ENCODE measurements at regions not wholly inside any gene's neighbourhood (a gene's known extent, or its start where the extent isn't known, plus 50 kb on each side); places are given as distances from the start of the nearest gene placed in this dataset.

DNA sequence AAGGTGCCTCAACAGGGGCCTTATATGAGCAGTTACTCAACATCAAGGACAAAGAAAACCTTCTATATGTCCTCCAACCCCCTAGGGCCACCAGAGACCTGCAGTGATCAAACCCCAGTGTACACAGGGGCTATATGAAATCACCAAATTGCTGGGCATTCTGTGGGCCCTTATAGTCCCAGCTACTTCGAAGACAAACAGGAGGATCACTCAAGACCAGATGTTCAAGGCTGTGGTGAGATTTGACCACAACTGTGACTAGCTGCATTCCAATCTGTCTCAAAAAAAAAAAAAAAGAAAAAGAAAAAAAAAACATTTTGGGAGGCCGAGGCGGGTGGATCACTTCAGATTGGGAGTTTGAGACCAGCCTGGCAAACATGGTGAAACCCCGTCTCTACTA is 51.0 kb upstream of the PRB2 start:
- Histone ChIP-seq H3K36me3 (ENCODE audit: control insufficient read depth in 3 of 3, insufficient read depth in 3 of 3, low read length in 3 of 3) (no peaks in the 10 kb centered on the region), H3K9ac (ENCODE audit: low read depth in 1 of 3, low read length in 3 of 3) (no peak overlapping the region), H3K27ac (ENCODE audit: low read depth, low read length) (no peak overlapping the region), H3K4me3 (ENCODE audit: low read length in 3 of 3) (no peak overlapping the region), H3K27me3 (ENCODE audit: control insufficient read depth in 3 of 3, insufficient read depth in 3 of 3, low read length in 3 of 3) (no peaks in the 10 kb centered on the region), H3K4me1 (ENCODE audit: control insufficient read depth in 3 of 3, insufficient read depth in 3 of 3, low read length in 3 of 3) (no peaks in the 10 kb centered on the region), H3K9me3 (ENCODE audit: control insufficient read depth in 3 of 3, low read length in 3 of 3) (no peaks in the 10 kb centered on the region)

DNA sequence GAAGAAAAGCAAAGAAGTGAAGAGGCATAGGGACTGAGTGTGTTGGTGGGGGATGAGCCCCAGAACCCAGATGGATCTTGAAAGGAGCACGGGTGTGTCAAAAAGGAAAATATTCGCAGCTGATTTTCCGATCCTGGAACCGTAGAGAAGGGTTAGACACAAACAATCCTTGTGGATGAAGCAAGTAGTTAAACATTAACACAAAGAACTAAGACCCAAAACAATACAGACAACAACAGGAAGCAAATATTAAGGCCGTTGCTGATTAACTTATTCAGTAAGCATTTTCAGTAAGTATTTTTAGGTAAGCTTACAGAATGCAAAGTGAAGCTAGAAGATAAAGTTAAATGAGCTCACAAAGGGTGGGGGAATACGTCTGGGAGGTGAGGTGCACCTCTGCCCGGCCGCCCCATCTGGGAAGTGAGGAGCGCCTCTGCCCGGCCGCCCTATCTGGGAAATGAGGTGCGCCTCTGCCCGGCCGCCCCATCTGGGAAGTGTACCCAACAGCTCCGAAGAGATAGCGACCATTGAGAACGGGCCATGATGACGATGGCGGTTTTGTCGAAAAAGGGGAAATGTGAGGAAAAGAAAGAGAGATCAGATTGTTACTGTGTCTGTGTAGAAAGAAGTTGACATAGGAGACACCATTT is 62.8 kb upstream of the PRB2 start:
- Histone ChIP-seq H3K4me1 (ENCODE audit: control insufficient read depth in 3 of 3, insufficient read depth in 3 of 3, low read length in 3 of 3) (no peaks in the 10 kb centered on the region), H3K9me3 (ENCODE audit: control insufficient read depth in 3 of 3, low read length in 3 of 3) (no peaks in the 10 kb centered on the region), H3K9ac (ENCODE audit: low read depth in 1 of 3, low read length in 3 of 3) (no peak overlapping the region), H3K4me3 (ENCODE audit: low read length in 3 of 3) (no peak overlapping the region), H3K27me3 (ENCODE audit: control insufficient read depth in 3 of 3, insufficient read depth in 3 of 3, low read length in 3 of 3) (no peaks in the 10 kb centered on the region), H3K36me3 (ENCODE audit: control insufficient read depth in 3 of 3, insufficient read depth in 3 of 3, low read length in 3 of 3) (no peaks in the 10 kb centered on the region), H3K27ac (ENCODE audit: low read depth, low read length) (no peak overlapping the region)

DNA sequence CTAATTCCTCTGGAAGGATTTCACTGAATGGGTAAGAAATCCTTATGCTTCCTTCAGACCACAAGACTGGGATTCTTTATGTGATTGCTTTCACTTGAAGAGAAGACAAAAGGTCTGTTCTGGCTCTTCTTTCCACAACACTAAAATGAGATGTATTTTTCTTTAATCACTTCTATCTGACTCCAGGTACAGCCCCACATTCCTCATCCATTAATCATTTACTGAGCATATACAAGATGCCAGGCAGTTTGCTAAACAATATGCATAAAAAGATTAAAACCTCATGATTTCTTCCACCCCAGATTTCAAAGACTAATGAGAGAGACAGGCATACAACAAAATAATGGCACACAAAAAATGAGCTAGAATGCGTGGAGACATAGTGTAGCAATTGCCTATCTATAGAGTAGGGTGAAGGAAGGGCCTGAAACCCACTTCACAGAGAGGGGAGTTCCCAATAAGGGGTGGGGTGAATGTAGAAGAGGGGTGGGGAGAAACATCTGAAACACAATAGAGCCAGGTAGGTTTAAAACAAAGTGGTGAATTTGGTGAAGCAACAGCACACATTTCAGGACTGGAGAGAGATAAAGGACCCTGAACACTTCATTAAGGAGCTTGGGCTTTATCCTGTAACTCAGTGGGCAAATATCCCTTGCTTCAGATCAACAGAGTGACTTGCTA is 65.1 kb upstream of the PRB2 start:
- Histone ChIP-seq H3K9ac (ENCODE audit: low read depth in 1 of 3, low read length in 3 of 3) (no peak overlapping the region), H3K27ac (ENCODE audit: low read depth, low read length) (no peak overlapping the region), H3K9me3 (ENCODE audit: control insufficient read depth in 3 of 3, low read length in 3 of 3) (no peaks in the 10 kb centered on the region), H3K27me3 (ENCODE audit: control insufficient read depth in 3 of 3, insufficient read depth in 3 of 3, low read length in 3 of 3) (no peaks in the 10 kb centered on the region), H3K4me3 (ENCODE audit: low read length in 3 of 3) (no peak overlapping the region), H3K36me3 (ENCODE audit: control insufficient read depth in 3 of 3, insufficient read depth in 3 of 3, low read length in 3 of 3) (no peaks in the 10 kb centered on the region), H3K4me1 (ENCODE audit: control insufficient read depth in 3 of 3, insufficient read depth in 3 of 3, low read length in 3 of 3) (no peaks in the 10 kb centered on the region)

DNA sequence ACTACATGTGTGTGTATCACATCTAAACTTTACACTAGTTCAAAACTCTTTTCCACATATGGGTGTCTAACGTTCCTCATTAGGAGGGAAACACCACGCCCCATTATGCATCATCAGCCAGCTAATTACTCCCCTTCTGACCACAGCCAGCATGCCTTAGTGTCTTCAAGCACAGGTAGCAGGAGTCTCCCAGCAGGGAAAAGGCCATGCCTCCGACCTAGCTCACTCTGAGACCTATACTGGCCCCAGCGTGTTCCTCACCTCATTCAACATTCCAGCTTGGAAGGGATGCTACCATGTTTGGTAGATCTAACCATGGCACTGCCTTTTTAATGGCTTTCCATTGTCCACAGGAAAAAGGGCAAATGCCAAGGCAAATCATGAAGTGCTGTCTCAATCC is 66.1 kb upstream of the PRB2 start:
- Histone ChIP-seq H3K9me3 (ENCODE audit: control insufficient read depth in 3 of 3, low read length in 3 of 3) (no peaks in the 10 kb centered on the region), H3K27ac (ENCODE audit: low read depth, low read length) (no peak overlapping the region), H3K36me3 (ENCODE audit: control insufficient read depth in 3 of 3, insufficient read depth in 3 of 3, low read length in 3 of 3) (no peaks in the 10 kb centered on the region), H3K9ac (ENCODE audit: low read depth in 1 of 3, low read length in 3 of 3) (no peak overlapping the region), H3K27me3 (ENCODE audit: control insufficient read depth in 3 of 3, insufficient read depth in 3 of 3, low read length in 3 of 3) (no peaks in the 10 kb centered on the region), H3K4me3 (ENCODE audit: low read length in 3 of 3) (no peak overlapping the region), H3K4me1 (ENCODE audit: control insufficient read depth in 3 of 3, insufficient read depth in 3 of 3, low read length in 3 of 3) (no peaks in the 10 kb centered on the region)

DNA sequence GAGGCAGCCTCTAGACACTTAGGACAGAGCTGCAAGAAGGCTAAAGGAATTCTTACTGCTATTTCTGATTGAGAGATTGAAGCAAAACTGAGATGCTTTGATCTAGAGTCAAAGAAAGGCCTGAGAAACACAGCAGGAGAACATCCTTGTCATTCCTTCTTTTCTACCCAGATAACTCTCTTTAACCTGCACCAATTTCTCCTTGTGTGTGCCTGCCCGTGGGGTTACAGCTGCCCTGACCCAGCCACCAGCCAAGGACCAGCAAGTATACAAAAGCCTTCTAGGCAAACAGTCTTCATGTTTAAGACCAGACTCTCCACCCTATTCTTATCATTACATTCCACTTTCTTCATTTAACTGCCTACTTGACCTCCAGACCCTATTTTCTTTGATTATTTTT is 81.7 kb upstream of the PRB2 start:
- H3K9me3 ChIP-seq (ENCODE audit: control insufficient read depth in 3 of 3, low read length in 3 of 3) = no peaks in the 10 kb centered on the region
- no peak overlapping the region for H3K27ac ChIP-seq (ENCODE audit: low read depth, low read length)
- H3K4me3 ChIP-seq (ENCODE audit: low read length in 3 of 3) = no peak overlapping the region
- no peaks in the 10 kb centered on the region for H3K36me3 ChIP-seq (ENCODE audit: control insufficient read depth in 3 of 3, insufficient read depth in 3 of 3, low read length in 3 of 3)
- H3K9ac ChIP-seq (ENCODE audit: low read depth in 1 of 3, low read length in 3 of 3) = no peak overlapping the region
- H3K27me3 ChIP-seq (ENCODE audit: control insufficient read depth in 3 of 3, insufficient read depth in 3 of 3, low read length in 3 of 3) = no peaks in the 10 kb centered on the region
- no peaks in the 10 kb centered on the region for H3K4me1 ChIP-seq (ENCODE audit: control insufficient read depth in 3 of 3, insufficient read depth in 3 of 3, low read length in 3 of 3)

DNA sequence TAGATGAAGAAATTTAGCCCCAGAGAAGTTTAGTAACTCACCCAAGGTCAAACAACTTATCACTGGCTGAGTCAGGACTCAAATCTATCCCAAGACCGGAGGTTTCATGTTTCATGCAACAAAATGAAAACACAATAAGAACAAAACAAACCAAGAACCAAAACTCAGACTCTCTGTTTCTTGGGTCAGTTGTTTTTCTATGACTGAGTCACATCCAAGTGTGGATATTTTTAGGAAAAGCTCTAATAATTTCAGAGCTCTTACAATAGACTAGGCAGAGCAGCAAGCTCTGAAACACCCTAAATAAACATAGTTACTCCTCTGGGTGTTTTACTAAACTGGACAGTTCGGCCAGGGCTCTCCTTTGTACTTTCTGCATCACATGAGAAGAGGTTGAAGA is 87.6 kb upstream of the PRB2 start:
- H3K36me3 ChIP-seq (ENCODE audit: control insufficient read depth in 3 of 3, insufficient read depth in 3 of 3, low read length in 3 of 3) = no peaks in the 10 kb centered on the region
- H3K9ac ChIP-seq (ENCODE audit: low read depth in 1 of 3, low read length in 3 of 3) = no peak overlapping the region

DNA sequence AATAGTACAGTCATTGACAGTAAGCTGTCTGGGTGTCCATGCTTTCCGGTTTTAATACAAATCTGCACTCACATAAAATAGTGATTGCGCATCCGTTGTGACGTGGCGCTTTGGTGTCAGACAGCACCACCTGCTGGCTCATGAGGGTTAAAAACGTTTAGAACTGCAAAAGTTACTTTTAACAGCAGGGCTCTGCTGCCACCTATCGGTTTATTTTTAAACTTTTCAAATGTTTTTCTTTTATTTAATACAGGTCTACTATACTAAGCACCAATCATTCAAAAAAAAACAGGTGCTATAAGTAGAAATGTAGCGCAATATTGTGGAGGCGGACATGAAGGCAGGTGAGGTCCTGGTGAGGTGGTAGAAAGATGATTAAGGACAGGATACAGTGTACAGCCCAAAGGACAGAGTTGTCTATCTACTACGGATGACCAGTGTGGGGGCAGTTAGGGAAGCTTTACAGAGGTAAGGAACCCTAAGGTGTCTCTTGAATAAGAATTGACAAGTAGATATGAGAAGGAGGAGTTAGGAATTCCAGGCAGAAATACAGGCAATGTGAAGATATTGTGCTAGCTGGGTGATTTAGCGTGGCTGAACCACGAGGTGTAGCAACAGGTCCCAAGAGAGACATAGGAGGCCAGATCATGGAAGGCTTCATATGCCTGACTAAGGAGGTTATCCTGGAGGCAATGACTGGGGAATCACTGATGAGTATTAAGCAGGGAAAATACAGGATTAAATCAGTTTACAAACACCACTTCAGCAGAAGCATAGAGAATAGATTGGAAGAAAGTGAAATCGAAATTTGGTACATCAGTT is 91.5 kb upstream of the PRB2 start:
- Histone ChIP-seq H3K27me3 (ENCODE audit: control insufficient read depth in 3 of 3, insufficient read depth in 3 of 3, low read length in 3 of 3) (peaks cover 0 to 11% (median 0%) of the 10 kb centered on the region in 3 donors), H3K9me3 (ENCODE audit: control insufficient read depth in 3 of 3, low read length in 3 of 3) (no peaks in the 10 kb centered on the region), H3K4me3 (ENCODE audit: low read length in 3 of 3) (no peak overlapping the region), H3K36me3 (ENCODE audit: control insufficient read depth in 3 of 3, insufficient read depth in 3 of 3, low read length in 3 of 3) (no peaks in the 10 kb centered on the region), H3K4me1 (ENCODE audit: control insufficient read depth in 3 of 3, insufficient read depth in 3 of 3, low read length in 3 of 3) (no peaks in the 10 kb centered on the region), H3K27ac (ENCODE audit: low read depth, low read length) (no peak overlapping the region), H3K9ac (ENCODE audit: low read depth in 1 of 3, low read length in 3 of 3) (no peak overlapping the region)

More for the DNA sequence above, 87.6 kb upstream of the PRB2 start:
- Histone ChIP-seq H3K4me1 (ENCODE audit: control insufficient read depth in 3 of 3, insufficient read depth in 3 of 3, low read length in 3 of 3) (no peaks in the 10 kb centered on the region), H3K4me3 (ENCODE audit: low read length in 3 of 3) (no peak overlapping the region), H3K9me3 (ENCODE audit: control insufficient read depth in 3 of 3, low read length in 3 of 3) (no peaks in the 10 kb centered on the region), H3K27me3 (ENCODE audit: control insufficient read depth in 3 of 3, insufficient read depth in 3 of 3, low read length in 3 of 3) (peaks cover 0 to 11% (median 0%) of the 10 kb centered on the region in 3 donors), H3K27ac (ENCODE audit: low read depth, low read length) (no peak overlapping the region)

DNA sequence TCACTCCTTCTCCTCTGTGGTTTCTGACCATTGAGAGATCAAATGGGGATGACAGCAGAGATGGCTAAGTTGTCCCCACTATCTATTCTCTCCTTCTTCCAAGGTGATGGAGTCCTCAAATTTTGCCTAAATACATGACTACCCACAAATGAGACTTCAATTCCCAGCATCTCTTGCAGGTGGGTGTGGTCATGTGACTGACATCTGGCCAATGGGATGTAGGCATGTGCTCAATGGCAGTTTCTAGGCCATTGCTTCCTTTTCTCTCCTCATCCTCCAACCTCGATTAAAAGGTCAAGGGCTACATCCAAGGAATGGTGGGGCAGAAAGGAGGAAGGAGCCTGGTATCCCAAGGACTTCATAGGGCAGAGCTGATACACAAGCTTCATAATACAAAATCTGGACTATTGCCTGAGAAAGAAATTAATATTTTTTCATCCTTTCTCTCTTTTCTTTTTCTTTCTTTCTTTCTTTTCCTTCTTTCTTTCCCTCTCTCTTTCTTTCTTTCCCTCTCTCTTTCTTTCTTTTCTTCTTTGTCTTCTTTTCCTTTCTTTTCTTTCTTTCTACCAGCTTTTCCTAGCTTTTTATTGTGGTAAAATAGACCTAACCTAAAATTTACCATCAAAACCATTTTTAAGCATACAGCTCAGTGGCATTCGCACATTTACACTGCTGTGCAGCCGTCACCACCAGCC is 100.9 kb upstream of the PRB2 start:
- Histone ChIP-seq H3K4me1 (ENCODE audit: control insufficient read depth in 3 of 3, insufficient read depth in 3 of 3, low read length in 3 of 3) (no peaks in the 10 kb centered on the region), H3K4me3 (ENCODE audit: low read length in 3 of 3) (no peak overlapping the region), H3K9ac (ENCODE audit: low read depth in 1 of 3, low read length in 3 of 3) (no peak overlapping the region), H3K36me3 (ENCODE audit: control insufficient read depth in 3 of 3, insufficient read depth in 3 of 3, low read length in 3 of 3) (no peaks in the 10 kb centered on the region), H3K9me3 (ENCODE audit: control insufficient read depth in 3 of 3, low read length in 3 of 3) (no peaks in the 10 kb centered on the region), H3K27ac (ENCODE audit: low read depth, low read length) (no peak overlapping the region), H3K27me3 (ENCODE audit: control insufficient read depth in 3 of 3, insufficient read depth in 3 of 3, low read length in 3 of 3) (peaks cover 0 to 12% (median 2%) of the 10 kb centered on the region in 3 donors)

DNA sequence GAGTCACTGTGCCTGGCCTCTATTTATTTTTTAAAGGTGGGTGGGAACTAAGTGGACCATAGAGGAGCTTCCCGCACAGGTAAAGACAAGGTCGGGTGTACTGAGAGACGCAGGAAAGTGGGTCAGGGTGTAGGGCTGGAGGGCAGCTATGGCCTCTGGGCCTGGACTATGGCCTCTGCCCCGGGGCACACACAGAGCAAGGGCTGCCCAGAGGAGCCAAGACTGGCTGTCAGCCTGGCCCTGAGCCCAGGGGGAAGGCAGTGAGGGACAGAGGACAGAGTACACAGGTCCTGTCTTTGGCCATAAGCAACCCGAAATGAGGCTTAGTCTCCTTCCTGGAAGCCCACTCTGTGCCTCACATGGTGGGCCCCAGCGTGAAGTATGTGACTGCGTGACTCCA is 102.1 kb upstream of the PRB2 start:
- Histone ChIP-seq H3K4me3 (ENCODE audit: low read length in 3 of 3) (no peak overlapping the region), H3K4me1 (ENCODE audit: control insufficient read depth in 3 of 3, insufficient read depth in 3 of 3, low read length in 3 of 3) (no peaks in the 10 kb centered on the region), H3K27me3 (ENCODE audit: control insufficient read depth in 3 of 3, insufficient read depth in 3 of 3, low read length in 3 of 3) (peaks cover 0 to 12% (median 2%) of the 10 kb centered on the region in 3 donors)

More for the DNA sequence above, 102.1 kb upstream of the PRB2 start:
- Histone ChIP-seq H3K36me3 (ENCODE audit: control insufficient read depth in 3 of 3, insufficient read depth in 3 of 3, low read length in 3 of 3) (no peaks in the 10 kb centered on the region), H3K9me3 (ENCODE audit: control insufficient read depth in 3 of 3, low read length in 3 of 3) (no peaks in the 10 kb centered on the region), H3K9ac (ENCODE audit: low read depth in 1 of 3, low read length in 3 of 3) (no peak overlapping the region), H3K27ac (ENCODE audit: low read depth, low read length) (no peak overlapping the region)
